Loucy (cell line): ENCODE measurements at regions not wholly inside any gene's neighbourhood (a gene's known extent, or its start where the extent isn't known, plus 50 kb on each side); places are given as distances from the start of the nearest gene placed in this dataset.
"Not testable (repeated sequence)": the region's sequence is repeated elsewhere in the genome, so short reads cannot be mapped to it uniquely, and the experiment has no call there.

ENCODE experiments used
- EZH2phosphoT487 ChIP-seq: fragments of 200-600 bp; IDR thresholded peaks from 2 replicates; pipeline ENCODE4 v1.6.1; 2018; ENCODE audit warnings: antibody characterized with exemption, mild to moderate bottlenecking, moderate library complexity, borderline replicate concordance
- TF ChIP-seq, protein P1 (sequence below): fragments of 200-600 bp; sonication (generic); conservative IDR thresholded peaks from 2 replicates; pipeline ENCODE4 v1.5.1; 2014; ENCODE audit warnings: mild to moderate bottlenecking, antibody characterized with exemption, low read length

DNA sequence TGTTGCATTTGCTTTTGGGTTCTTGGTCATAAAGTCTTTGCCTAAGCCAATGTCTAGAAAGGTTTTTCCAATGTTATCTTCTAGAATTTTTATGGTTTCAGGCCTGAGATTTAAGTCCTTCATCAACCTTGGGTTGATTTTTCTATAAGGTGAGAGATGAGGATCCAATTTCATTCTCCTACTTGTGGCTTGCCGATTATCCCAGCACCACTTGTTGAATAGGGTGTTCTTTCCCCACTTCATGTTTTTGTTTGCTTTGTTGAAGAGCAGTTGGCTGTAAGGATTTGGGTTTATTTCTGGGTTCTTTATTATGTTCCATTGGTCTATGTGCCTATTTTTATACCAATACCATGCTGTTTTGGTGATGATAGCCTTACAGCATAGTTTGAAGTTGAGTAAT is 615.2 kb downstream of the PTPRC start:
- TF ChIP-seq, protein P1, sequence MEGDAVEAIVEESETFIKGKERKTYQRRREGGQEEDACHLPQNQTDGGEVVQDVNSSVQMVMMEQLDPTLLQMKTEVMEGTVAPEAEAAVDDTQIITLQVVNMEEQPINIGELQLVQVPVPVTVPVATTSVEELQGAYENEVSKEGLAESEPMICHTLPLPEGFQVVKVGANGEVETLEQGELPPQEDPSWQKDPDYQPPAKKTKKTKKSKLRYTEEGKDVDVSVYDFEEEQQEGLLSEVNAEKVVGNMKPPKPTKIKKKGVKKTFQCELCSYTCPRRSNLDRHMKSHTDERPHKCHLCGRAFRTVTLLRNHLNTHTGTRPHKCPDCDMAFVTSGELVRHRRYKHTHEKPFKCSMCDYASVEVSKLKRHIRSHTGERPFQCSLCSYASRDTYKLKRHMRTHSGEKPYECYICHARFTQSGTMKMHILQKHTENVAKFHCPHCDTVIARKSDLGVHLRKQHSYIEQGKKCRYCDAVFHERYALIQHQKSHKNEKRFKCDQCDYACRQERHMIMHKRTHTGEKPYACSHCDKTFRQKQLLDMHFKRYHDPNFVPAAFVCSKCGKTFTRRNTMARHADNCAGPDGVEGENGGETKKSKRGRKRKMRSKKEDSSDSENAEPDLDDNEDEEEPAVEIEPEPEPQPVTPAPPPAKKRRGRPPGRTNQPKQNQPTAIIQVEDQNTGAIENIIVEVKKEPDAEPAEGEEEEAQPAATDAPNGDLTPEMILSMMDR = not testable (repeated sequence)
- not testable (repeated sequence) for TF ChIP-seq EZH2phosphoT487
